ENCODE measurements at regions not wholly inside any gene's neighbourhood (a gene's known extent, or its start where the extent isn't known, plus 50 kb on each side); places are given as distances from the start of the nearest gene placed in this dataset.
A peak's percentile ranks its signal among the peaks of the same experiment; 100 is the strongest.

DNA sequence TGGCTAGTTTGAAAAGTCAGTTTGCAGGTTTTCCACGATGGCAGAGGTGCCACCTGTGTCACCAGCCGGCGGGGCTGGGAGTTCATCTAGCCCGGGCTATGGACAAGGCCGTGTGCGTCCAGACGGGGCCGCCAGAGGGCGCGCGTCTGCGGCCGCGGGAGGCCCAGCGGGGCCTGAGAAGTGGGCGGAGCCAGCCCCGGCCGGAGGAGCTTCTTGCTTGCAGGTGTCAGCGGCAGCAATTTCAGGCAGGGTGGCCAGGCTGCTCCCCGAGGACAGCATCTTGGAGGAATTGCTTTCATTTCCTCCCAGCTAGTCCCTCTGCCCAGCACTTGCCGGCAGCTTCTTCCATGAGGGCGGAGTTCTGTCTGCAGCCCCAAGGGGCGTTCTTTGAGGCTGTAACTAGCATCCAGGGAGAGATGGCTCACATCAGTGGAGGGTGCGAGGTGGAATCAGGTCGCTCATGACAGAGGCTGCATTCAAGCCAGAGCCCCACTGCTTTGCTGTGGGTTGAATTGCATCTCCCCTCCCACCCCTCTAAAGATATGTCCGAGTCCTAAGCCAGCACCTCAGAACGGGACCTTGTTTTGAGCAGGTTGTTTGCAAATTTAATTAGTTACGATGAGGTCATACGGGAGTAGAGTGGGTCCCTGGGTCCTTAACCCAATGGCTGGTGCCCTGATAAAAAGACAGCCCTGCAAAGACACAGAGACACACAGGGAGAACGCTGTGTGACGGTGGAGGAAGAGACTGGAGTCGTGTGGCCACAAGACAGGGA lies 85.9 kb upstream of the MKI67 start:
- no peaks in the 10 kb centered on the region for H3K27me3 Mint-ChIP-seq
- H3K36me3 Mint-ChIP-seq (ENCODE audit: low read depth), result no peaks in the 10 kb centered on the region
- H3K9me3 Mint-ChIP-seq, result no peaks in the 10 kb centered on the region
- H3K27ac Mint-ChIP-seq, result peak overlapping the region; percentile 28
- peak overlapping the region; percentile 76 for H3K4me3 Mint-ChIP-seq
- H3K4me1 Mint-ChIP-seq (ENCODE audit: low read depth), result peaks cover 11% of the 10 kb centered on the region

DNA sequence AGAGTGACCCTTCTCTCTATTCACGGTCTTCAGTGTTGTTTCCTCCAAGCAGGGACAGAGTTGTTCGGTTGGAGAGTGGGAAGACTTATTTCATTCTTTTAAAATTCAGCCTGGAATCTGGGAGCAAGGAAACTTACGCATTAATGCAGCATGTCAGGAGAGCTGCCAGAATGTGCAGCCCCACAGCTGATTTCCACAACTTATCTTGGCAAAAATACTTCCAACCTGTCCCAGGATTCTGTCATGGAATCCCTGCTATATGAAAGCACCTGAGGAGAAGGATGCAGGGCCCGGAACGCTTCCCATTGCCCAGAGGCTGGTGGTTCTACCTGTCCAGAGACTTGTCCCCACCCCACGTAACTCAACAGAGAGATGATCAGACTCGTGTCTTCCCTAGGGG lies 86.9 kb upstream of the MKI67 start:
- H3K4me1 Mint-ChIP-seq (ENCODE audit: low read depth), result peaks cover 13% of the 10 kb centered on the region
- H3K27me3 Mint-ChIP-seq, result no peaks in the 10 kb centered on the region
- no peak overlapping the region for H3K4me3 Mint-ChIP-seq
- no peak overlapping the region for H3K27ac Mint-ChIP-seq
- H3K9me3 Mint-ChIP-seq, result no peaks in the 10 kb centered on the region
- no peaks in the 10 kb centered on the region for H3K36me3 Mint-ChIP-seq (ENCODE audit: low read depth)

DNA sequence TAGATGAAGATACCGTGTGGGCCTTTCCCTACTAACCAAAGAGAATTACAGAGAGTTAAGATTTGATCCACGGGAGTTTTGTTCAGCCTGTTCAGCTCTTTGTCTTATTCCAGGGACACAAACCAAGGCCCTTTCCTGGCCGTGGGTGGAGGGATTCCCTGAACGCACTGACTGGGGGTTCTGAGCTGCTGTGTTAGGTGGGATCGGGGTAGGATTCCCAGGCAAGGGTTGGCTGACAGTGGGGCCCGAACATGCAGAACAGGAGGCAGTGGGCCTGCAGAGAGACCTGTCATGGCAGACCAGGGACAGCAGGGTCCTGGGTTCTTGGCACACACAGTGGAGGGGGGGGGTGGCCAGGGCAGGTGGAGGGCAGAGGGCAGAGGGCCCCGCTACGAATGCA lies 89.5 kb upstream of the MKI67 start:
- Mint-ChIP-seq H3K27ac (no peak overlapping the region), H3K4me1 (ENCODE audit: low read depth) (peaks cover 13% of the 10 kb centered on the region), H3K27me3 (no peaks in the 10 kb centered on the region), H3K9me3 (no peaks in the 10 kb centered on the region), H3K4me3 (no peak overlapping the region), H3K36me3 (ENCODE audit: low read depth) (no peaks in the 10 kb centered on the region)

DNA sequence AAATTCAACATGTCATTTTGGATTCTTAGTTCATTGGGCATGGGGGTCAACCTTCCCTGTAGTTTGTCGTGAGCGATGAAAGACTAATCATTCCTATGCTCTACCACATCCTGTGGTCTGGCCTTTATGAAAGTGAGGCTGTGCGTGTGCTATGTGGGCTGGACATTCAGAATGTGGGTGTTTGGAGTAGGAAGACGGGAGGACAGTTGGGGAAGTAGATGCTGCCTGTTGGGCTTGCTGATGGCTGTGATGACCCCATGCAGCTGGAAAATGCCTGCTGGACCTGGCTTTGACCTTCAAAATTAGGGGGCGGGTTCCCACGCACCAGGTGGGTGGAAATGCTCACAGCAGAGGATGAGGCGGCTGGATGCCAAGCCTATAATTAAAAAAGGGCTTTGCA lies 90.9 kb upstream of the MKI67 start:
- H3K27me3 Mint-ChIP-seq, result peaks cover 4% of the 10 kb centered on the region
- H3K36me3 Mint-ChIP-seq (ENCODE audit: low read depth), result no peaks in the 10 kb centered on the region
- H3K9me3 Mint-ChIP-seq, result no peaks in the 10 kb centered on the region
- no peak overlapping the region for H3K4me3 Mint-ChIP-seq
- peaks cover 15% of the 10 kb centered on the region for H3K4me1 Mint-ChIP-seq (ENCODE audit: low read depth)
- no peak overlapping the region for H3K27ac Mint-ChIP-seq

DNA sequence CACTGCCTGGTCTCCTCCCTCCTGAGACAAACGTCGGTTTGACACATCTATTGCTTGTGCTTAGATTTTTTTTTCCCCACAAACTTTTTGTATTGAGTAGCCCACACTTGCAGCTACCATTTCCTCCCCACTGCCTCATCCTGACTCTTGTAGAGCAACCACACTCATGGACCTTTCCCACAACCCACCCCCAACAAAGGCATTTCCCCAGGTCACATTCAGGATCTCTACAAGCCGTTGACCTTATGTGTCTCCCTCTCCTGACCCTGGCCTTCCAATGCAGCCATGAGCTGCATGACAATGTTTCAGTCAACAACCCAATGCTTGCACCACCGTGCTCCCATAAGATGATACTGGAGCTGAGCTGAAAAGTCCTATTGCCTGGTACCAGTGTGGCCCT lies 91.9 kb upstream of the MKI67 start:
- H3K4me1 Mint-ChIP-seq (ENCODE audit: low read depth), result peaks cover 13% of the 10 kb centered on the region
- no peak overlapping the region for H3K4me3 Mint-ChIP-seq
- H3K27ac Mint-ChIP-seq, result no peak overlapping the region
- H3K27me3 Mint-ChIP-seq, result peaks cover 4% of the 10 kb centered on the region
- no peaks in the 10 kb centered on the region for H3K9me3 Mint-ChIP-seq
- H3K36me3 Mint-ChIP-seq (ENCODE audit: low read depth), result no peaks in the 10 kb centered on the region

DNA sequence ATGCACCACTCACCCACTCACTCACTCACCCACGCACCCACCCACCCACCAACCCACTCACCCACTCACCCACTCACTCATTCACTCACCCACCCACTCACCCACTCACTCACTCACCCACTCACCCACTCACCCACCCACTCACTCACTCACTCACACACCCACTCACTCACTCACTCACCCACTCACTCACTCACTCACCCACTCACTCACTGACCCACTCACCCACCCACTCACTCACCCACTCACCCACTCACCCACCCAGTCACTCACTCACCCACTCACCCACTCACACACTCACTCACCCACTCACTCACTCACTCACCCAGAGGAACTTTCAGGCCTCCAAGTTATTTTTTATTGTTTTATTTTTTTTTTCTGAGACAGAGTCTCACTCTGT lies 93.1 kb upstream of the MKI67 start:
- Mint-ChIP-seq H3K27ac (no peak overlapping the region), H3K9me3 (no peaks in the 10 kb centered on the region), H3K36me3 (ENCODE audit: low read depth) (no peaks in the 10 kb centered on the region), H3K4me1 (ENCODE audit: low read depth) (peaks cover 13% of the 10 kb centered on the region), H3K4me3 (no peak overlapping the region), H3K27me3 (peaks cover 4% of the 10 kb centered on the region)

DNA sequence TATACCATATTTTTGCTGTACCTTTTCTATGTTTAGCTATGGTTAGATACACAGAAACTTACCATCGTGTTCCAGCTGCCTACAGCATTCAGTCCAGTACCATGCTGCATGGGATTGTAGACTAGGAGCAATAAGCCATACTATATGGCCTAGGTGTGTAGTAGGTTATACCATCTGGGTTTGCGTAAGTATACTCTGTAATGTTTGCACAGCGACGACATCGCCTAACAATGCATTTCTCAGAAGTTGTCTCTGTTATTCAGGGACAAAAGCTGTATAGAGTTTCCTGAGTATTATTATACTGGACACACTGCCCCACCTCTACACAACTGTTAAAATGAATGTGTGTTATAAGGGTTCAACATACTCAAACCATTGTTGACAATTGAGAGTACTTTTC lies 93.8 kb upstream of the MKI67 start:
- Mint-ChIP-seq H3K27me3 (peaks cover 4% of the 10 kb centered on the region), H3K36me3 (ENCODE audit: low read depth) (no peaks in the 10 kb centered on the region), H3K4me3 (no peak overlapping the region), H3K27ac (no peak overlapping the region), H3K9me3 (no peaks in the 10 kb centered on the region), H3K4me1 (ENCODE audit: low read depth) (peaks cover 13% of the 10 kb centered on the region)

DNA sequence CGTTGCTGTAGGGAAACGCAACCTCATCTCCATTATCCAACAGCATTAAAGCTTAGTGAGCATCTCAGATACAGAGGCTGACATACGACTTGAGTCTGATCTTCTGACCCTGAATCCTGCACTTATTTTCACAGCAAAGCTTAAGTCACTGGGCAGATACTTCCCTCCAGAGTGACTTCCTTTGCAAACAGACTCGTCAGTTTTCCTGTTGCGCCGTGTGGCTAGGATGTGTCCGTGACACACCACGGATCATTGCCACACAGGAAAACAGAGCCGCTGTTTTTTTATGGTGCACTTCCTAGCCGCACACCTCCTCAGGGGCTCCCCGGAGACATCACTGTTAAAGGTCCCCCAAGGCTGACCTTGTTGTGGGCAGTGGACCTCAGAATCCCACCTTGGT lies 94.9 kb upstream of the MKI67 start:
- Mint-ChIP-seq H3K36me3 (ENCODE audit: low read depth) (no peaks in the 10 kb centered on the region), H3K9me3 (no peaks in the 10 kb centered on the region)

DNA sequence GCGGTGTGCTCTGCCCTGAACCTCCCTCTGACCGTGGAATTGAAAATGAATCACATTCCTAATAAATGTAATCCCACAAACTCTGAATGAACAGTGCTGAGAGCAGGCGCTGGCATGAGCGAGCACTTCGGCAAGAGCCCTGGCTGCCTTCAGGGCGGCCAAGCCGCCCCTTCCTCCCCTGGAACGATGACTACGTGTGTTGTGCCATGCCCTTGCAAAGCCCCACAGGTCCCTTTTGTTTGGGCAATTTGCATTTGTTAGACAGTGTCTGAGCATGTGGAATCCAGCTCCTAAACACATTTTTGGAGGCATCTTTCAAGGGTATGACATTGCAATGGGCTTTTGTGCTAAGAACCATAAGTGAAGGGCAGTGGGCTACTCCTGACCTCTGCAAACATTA lies 95.6 kb upstream of the MKI67 start:
- Mint-ChIP-seq H3K36me3 (ENCODE audit: low read depth) (no peaks in the 10 kb centered on the region), H3K4me1 (ENCODE audit: low read depth) (peaks cover 13% of the 10 kb centered on the region), H3K9me3 (no peaks in the 10 kb centered on the region), H3K4me3 (no peak overlapping the region), H3K27me3 (peaks cover 4% of the 10 kb centered on the region), H3K27ac (no peak overlapping the region)

More for the DNA sequence above, 94.9 kb upstream of the MKI67 start:
- H3K4me3 Mint-ChIP-seq, result no peak overlapping the region
- no peak overlapping the region for H3K27ac Mint-ChIP-seq
- H3K4me1 Mint-ChIP-seq (ENCODE audit: low read depth), result peaks cover 13% of the 10 kb centered on the region
- peaks cover 4% of the 10 kb centered on the region for H3K27me3 Mint-ChIP-seq

DNA sequence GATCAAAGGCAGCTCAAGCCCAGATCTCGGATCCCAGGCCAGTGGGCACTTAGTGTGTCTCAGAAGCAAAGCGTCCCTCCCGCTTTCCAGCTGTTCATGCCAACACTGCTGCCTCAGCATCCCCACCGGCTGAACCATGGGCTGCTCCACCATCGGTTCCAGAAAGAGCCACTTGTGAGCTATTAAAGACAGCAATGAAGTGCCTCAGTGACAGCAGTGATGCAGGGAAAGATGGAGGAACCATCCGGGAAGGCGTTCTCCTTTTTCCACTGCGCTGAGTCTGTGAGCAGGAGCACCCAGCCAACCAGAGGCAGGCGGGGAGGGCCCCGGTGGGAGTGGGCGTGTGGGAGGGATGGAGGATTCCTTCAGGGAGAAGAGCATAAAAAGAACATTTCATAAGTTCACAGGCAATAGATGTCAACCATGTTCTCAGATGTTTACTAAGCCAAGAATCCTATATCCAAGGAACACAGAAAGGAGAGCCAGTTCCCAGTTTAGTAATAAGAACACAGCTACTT lies 96.2 kb upstream of the MKI67 start:
- Mint-ChIP-seq H3K4me3 (no peak overlapping the region), H3K27ac (no peak overlapping the region), H3K27me3 (peaks cover 4% of the 10 kb centered on the region)

DNA sequence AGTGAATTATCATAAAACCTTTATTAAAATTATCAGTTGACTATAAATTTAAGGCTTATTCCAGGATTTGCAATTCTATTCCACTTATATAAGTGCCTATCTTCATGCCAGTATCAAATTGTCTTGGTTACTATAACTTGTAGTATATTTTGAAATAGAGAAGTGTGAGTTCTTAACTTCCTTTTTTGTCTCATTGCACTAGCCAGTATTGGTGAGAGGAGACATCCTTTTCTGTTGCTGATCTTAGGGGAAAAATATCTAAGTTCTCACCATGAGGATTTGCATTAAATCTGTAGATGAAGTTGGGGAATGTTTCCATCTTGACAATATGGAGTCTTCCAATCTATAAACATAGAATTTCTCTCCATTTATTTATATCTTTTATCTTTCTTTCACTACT lies 104.2 kb upstream of the MKI67 start:
- H3K4me3 Mint-ChIP-seq, result no peak overlapping the region
- H3K9me3 Mint-ChIP-seq, result peaks cover 12% of the 10 kb centered on the region
- no peak overlapping the region for H3K27ac Mint-ChIP-seq
- peaks cover 4% of the 10 kb centered on the region for H3K36me3 Mint-ChIP-seq (ENCODE audit: low read depth)
- H3K27me3 Mint-ChIP-seq, result peaks cover 6% of the 10 kb centered on the region
- H3K4me1 Mint-ChIP-seq (ENCODE audit: low read depth), result no peaks in the 10 kb centered on the region

More for the DNA sequence above, 96.2 kb upstream of the MKI67 start:
- no peaks in the 10 kb centered on the region for H3K9me3 Mint-ChIP-seq
- H3K36me3 Mint-ChIP-seq (ENCODE audit: low read depth), result no peaks in the 10 kb centered on the region
- peaks cover 9% of the 10 kb centered on the region for H3K4me1 Mint-ChIP-seq (ENCODE audit: low read depth)

DNA sequence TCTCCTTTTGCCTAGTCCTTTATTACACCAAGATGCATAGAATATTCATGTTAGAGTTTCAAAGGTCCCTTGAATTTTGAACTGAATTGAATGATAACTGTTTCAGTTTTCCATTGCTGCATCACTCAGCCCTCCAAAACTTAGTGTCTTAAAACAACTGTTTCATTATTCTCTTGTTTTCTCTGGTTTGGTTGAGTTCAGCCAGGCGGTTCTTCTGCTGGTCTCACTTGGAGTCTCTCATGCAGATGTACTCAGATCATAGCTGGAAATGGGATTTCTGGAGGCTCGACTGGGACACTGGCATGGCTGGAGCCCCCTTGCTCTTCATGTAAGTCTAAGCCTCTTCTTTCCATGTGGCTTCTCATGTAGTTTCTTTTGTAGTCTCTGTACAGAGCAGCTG lies 107.2 kb upstream of the MKI67 start:
- H3K4me3 Mint-ChIP-seq, result no peak overlapping the region
- peaks cover 8% of the 10 kb centered on the region for H3K9me3 Mint-ChIP-seq
- no peaks in the 10 kb centered on the region for H3K4me1 Mint-ChIP-seq (ENCODE audit: low read depth)
- no peaks in the 10 kb centered on the region for H3K27me3 Mint-ChIP-seq
- H3K27ac Mint-ChIP-seq, result no peak overlapping the region
- H3K36me3 Mint-ChIP-seq (ENCODE audit: low read depth), result peaks cover 4% of the 10 kb centered on the region

DNA sequence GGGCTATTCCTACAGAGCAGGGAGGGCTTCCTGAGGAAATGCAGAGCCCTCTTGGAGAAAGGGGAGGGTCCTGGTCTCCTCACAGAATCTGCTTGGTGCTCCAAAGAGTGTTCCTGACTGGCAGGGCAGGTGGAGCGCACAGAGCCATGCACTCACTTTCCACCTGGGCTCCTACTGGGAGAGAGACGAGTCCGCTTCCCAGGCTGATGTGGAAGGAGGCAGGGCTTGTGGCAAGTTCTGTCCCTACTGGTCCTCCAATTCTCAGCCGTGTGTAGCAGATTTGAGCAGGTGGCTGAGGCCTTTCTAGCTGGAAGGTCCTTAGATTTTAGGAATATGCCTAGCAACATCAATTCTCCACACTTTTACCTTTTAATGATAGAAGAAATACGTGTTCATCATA lies 111.5 kb upstream of the MKI67 start:
- Mint-ChIP-seq H3K4me1 (ENCODE audit: low read depth) (no peaks in the 10 kb centered on the region), H3K27ac (no peak overlapping the region), H3K36me3 (ENCODE audit: low read depth) (peaks cover 4% of the 10 kb centered on the region)

DNA sequence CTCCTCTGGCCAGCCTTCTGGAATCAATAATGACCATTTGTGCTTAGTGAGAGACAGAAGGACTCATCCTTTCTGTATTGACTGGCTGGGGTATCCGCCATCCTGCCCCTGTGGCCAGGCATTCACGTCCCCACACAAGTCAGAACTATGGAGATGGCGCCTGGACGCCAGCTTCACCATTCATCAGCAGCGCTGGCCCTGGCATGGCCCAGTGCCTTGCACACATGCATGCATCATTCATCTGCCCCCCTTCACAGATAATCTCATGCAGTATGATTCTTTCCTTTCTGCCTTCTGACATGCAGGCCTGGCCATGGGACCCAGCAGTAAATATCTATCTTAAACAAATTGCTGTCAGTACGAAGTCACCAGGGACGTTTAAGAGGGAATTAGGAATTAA lies 114.8 kb upstream of the MKI67 start:
- Mint-ChIP-seq H3K27ac (no peak overlapping the region), H3K9me3 (no peaks in the 10 kb centered on the region), H3K4me1 (ENCODE audit: low read depth) (no peaks in the 10 kb centered on the region), H3K36me3 (ENCODE audit: low read depth) (no peaks in the 10 kb centered on the region), H3K4me3 (no peak overlapping the region), H3K27me3 (no peaks in the 10 kb centered on the region)

More for the DNA sequence above, 111.5 kb upstream of the MKI67 start:
- Mint-ChIP-seq H3K4me3 (no peak overlapping the region), H3K27me3 (no peaks in the 10 kb centered on the region), H3K9me3 (peaks cover 8% of the 10 kb centered on the region)

DNA sequence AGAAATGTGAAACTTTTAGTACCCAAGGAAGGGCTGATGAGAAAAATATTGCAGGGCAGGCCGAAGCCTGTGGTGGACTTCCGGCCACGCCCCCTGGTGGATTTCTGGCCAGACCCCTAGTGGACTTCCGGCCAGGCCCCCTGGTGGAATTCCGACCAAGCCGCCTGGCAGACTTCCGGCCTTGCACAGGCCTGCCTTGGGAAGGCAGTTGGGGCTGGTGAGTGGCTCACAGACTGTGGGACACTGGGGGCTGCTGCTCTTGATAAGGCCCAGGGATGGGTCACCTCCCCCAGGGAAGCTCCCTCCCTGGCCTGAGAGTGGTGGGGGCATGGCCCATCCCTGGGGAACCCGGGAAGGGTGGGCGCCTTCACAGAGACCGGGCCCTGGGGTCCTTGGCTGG lies 116.4 kb upstream of the MKI67 start:
- H3K27ac Mint-ChIP-seq, result no peak overlapping the region
- no peaks in the 10 kb centered on the region for H3K36me3 Mint-ChIP-seq (ENCODE audit: low read depth)
- H3K4me1 Mint-ChIP-seq (ENCODE audit: low read depth), result no peaks in the 10 kb centered on the region
- no peak overlapping the region for H3K4me3 Mint-ChIP-seq
- no peaks in the 10 kb centered on the region for H3K9me3 Mint-ChIP-seq
- H3K27me3 Mint-ChIP-seq, result no peaks in the 10 kb centered on the region

DNA sequence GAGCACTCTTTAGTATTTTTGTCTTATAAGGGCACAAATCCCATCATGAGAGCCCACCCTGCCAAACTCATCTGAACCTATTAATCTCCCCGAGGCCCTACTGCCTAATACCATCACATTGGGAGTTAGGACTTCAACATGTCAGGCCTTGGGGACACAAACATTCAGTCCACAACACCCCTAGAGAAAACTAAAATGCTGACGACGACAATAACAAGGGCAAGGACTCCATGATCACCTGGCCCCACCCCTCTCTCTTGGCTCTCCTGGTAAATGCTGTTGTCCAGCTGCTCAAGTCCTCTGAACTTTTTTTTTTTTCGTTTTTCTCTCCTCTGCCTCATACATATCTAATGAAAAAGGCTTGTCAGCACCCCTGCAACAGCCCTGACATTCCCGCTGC lies 118.8 kb upstream of the MKI67 start:
- Mint-ChIP-seq H3K9me3 (no peaks in the 10 kb centered on the region), H3K4me3 (no peak overlapping the region), H3K27ac (no peak overlapping the region), H3K36me3 (ENCODE audit: low read depth) (no peaks in the 10 kb centered on the region), H3K27me3 (no peaks in the 10 kb centered on the region), H3K4me1 (ENCODE audit: low read depth) (no peaks in the 10 kb centered on the region)

Measured in stimulated activated naive CD8-positive, alpha-beta T cell treated with anti-CD3 and anti-CD28 coated beads, Interleukin-15, Interleukin-2, amounts not matched to agents 100 ng/mL and 50 ng/mL, for 24 hours (primary cell).